ENCODE measurements at regions not wholly inside any gene's neighbourhood (a gene's known extent, or its start where the extent isn't known, plus 50 kb on each side); places are given as distances from the start of the nearest gene placed in this dataset.

- no peak overlapping the region for H3K4me3 ChIP-seq
- intact Hi-C loops (cut with micrococcal nuclease) (no loop called here), in situ Hi-C loops (cut with MboI) (no loop called here)
- ChIA-PET POLR2A (interaction anchor here (1.0 kb wide), 1 partner anchor 22 kb away, joined by 3 read pairs; no protein-coding TSS in a partner anchor), CTCF (ENCODE audit: low intra/inter-chr PET ratio) (no interaction called here)
- no peak overlapping the region for H3K4me2 ChIP-seq (ENCODE audit: insufficient read depth, low read length)
- no peaks in the 10 kb centered on the region for H3K79me2 ChIP-seq (ENCODE audit: control insufficient read depth, insufficient read depth, low read length)
- BruUV-seq (replicated peaks): no TSS peak
- H3K36me3 ChIP-seq (ENCODE audit: control insufficient read depth, insufficient read depth, low read length): no peaks in the 10 kb centered on the region
- DNase-seq (ENCODE audit: extremely low read depth in 1 of 4, low spot score in 3 of 4): no peak
- no peak overlapping the region for H3K9ac ChIP-seq (ENCODE audit: insufficient read depth in 1 of 2, low read depth in 2 of 2, low read length in 2 of 2)
- peaks cover 23 to 43% of the 10 kb centered on the region in 2 experiments for H3K4me1 ChIP-seq (replicated peaks in 1 of 2; ENCODE audit: control insufficient read depth in 2 of 2, insufficient read depth in 2 of 2, low read length in 2 of 2)
- WGBS (ENCODE audit: insufficient coverage, low coverage, missing lambda C conversion rate): 52% methylated on average over 5 of the region's 6 CpGs
- H3K9me3 ChIP-seq (replicated peaks; ENCODE audit: control insufficient read depth, insufficient read depth, low read depth, low read length): no peaks in the 10 kb centered on the region
- H2AFZ ChIP-seq (ENCODE audit: low read depth, low read length): no peak overlapping the region
- H3K27ac ChIP-seq (ENCODE audit: extremely low read depth, low read depth, low read length): no peak overlapping the region
- FAIRE-seq: peak; percentile 77
- no peak for ATAC-seq
- H3K27me3 ChIP-seq (ENCODE audit: control insufficient read depth in 2 of 2, insufficient read depth in 2 of 2, low read length in 2 of 2): no peaks in the 10 kb centered on the region
- no peaks in the 10 kb centered on the region for H3K9me1 ChIP-seq (ENCODE audit: control insufficient read depth, insufficient read depth, low read length)
- H4K20me1 ChIP-seq (replicated peaks; ENCODE audit: control insufficient read depth, insufficient read depth, low read length): no peaks in the 10 kb centered on the region
- TF ChIP-seq, protein P1, sequence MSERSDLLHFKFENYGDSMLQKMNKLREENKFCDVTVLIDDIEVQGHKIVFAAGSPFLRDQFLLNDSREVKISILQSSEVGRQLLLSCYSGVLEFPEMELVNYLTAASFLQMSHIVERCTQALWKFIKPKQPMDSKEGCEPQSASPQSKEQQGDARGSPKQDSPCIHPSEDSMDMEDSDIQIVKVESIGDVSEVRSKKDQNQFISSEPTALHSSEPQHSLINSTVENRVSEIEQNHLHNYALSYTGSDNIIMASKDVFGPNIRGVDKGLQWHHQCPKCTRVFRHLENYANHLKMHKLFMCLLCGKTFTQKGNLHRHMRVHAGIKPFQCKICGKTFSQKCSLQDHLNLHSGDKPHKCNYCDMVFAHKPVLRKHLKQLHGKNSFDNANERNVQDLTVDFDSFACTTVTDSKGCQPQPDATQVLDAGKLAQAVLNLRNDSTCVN (CRISPR knock-in tag; IDR thresholded peaks at IDR 0.05): 0 out of 2 replicates have a peak, but pooled peaks have one; percentile 22
- TF ChIP-seq CBX8 (IDR thresholded peaks at IDR 0.05; ENCODE audit: borderline replicate concordance, extremely low read depth, low read depth, low read length, poor library complexity, severe bottlenecking): no peak
Observed at GRCh38 chr13:26973295-26973694, 198.3 kb downstream of the USP12 start.

Measured in K562 (cell line).